WTC11 (cell line): ENCODE measurements at regions not wholly inside any gene's neighbourhood (a gene's known extent, or its start where the extent isn't known, plus 50 kb on each side); places are given as distances from the start of the nearest gene placed in this dataset.

Experiments used
- CREM ChIP-seq: sonication (generic); formaldehyde crosslinking; IDR thresholded peaks from 2 replicates; pipeline ENCODE4 v1.8.1; 2022; ENCODE audit warnings: mild to moderate bottlenecking, missing genetic modification reagents, moderate library complexity
- CTCF ChIP-seq: fragments of 200-600 bp; IDR thresholded peaks from 2 replicates; pipeline ENCODE4 v1.8.0; 2022; ENCODE audit warnings: antibody characterized with exemption
- E2F1 ChIP-seq: sonication (generic); formaldehyde crosslinking; IDR thresholded peaks from 2 replicates; pipeline ENCODE4 v1.8.0; 2022; ENCODE audit warnings: mild to moderate bottlenecking, missing genetic modification reagents
- FOXJ3 ChIP-seq: sonication (generic); formaldehyde crosslinking; IDR thresholded peaks from 2 replicates; pipeline ENCODE4 v1.9.0; 2021; ENCODE audit warnings: missing genetic modification reagents, mild to moderate bottlenecking, borderline replicate concordance
- MAX ChIP-seq: sonication (generic); formaldehyde crosslinking; IDR thresholded peaks from 2 replicates; pipeline ENCODE4 v1.8.0; 2022; ENCODE audit warnings: mild to moderate bottlenecking, missing genetic modification reagents
- SMAD3 ChIP-seq: sonication (generic); formaldehyde crosslinking; IDR thresholded peaks from 2 replicates; pipeline ENCODE4 v1.8.0; 2022; ENCODE audit warnings: missing genetic modification reagents, mild to moderate bottlenecking, borderline replicate concordance
- SP1 ChIP-seq: sonication (generic); formaldehyde crosslinking; conservative IDR thresholded peaks from 2 replicates; pipeline ENCODE4 v1.8.1; 2022; ENCODE audit warnings: missing genetic modification reagents

- TF ChIP-seq CTCF (no peak), E2F1 (CRISPR knock-in tag) (no peak), MAX (CRISPR knock-in tag) (no peak), SMAD3 (CRISPR knock-in tag) (no peak), FOXJ3 (CRISPR knock-in tag) (no peak), CREM (no peak), SP1 (CRISPR knock-in tag) (no peak)
Measured at GRCh38 chr13:32917504-32917903, 98.7 kb upstream of the KL start.
